ENCODE measurements at regions not wholly inside any gene's neighbourhood (a gene's known extent, or its start where the extent isn't known, plus 50 kb on each side); places are given as distances from the start of the nearest gene placed in this dataset.

- DNase-seq = peak; percentile 76
These were observed 514.6 kb upstream of the FBXO33 start for GRCh38 chr14:39946807-39947206.

- no peak for DNase-seq
These were observed 506.8 kb upstream of the FBXO33 start for GRCh38 chr14:39939023-39939422.

- DNase-seq = no peak
These were observed 480.2 kb upstream of the FBXO33 start for GRCh38 chr14:39912192-39913100.

GRCh38 chr14:39897657-39898056, 465.4 kb upstream of the FBXO33 start:
- no peak for DNase-seq

GRCh38 chr14:39890026-39890425, 457.8 kb upstream of the FBXO33 start:
- DNase-seq = no peak

GRCh38 chr14:39884091-39884490, 451.9 kb upstream of the FBXO33 start:
- DNase-seq = no peak

GRCh38 chr14:39880965-39881364, 448.7 kb upstream of the FBXO33 start:
- DNase-seq = no peak

GRCh38 chr14:39880106-39880695, 448.0 kb upstream of the FBXO33 start:
- no peak for DNase-seq

GRCh38 chr14:39877577-39878190, 445.5 kb upstream of the FBXO33 start:
- no peak for DNase-seq

GRCh38 chr14:39876916-39877315, 444.7 kb upstream of the FBXO33 start:
- no peak for DNase-seq

- no peak for DNase-seq
These were observed 442.8 kb upstream of the FBXO33 start for GRCh38 chr14:39875028-39875427.

GRCh38 chr14:39873791-39874190, 441.6 kb upstream of the FBXO33 start:
- no peak for DNase-seq

GRCh38 chr14:39868949-39869348, 436.7 kb upstream of the FBXO33 start:
- DNase-seq = no peak

GRCh38 chr14:39868251-39868650, 436.0 kb upstream of the FBXO33 start:
- DNase-seq = no peak

- DNase-seq = no peak
These were observed 431.2 kb upstream of the FBXO33 start for GRCh38 chr14:39863441-39863840.

- no peak for DNase-seq
These were observed 429.5 kb upstream of the FBXO33 start for GRCh38 chr14:39861696-39862095.

GRCh38 chr14:39861229-39861600, 429.0 kb upstream of the FBXO33 start:
- DNase-seq = no peak

GRCh38 chr14:39860596-39861228, 428.5 kb upstream of the FBXO33 start:
- no peak for DNase-seq

- DNase-seq = no peak
These were observed 427.1 kb upstream of the FBXO33 start for GRCh38 chr14:39859314-39859713.

GRCh38 chr14:39857376-39858055, 425.3 kb upstream of the FBXO33 start:
- DNase-seq = no peak

GRCh38 chr14:39853441-39853840, 421.2 kb upstream of the FBXO33 start:
- no peak for DNase-seq

- DNase-seq = no peak
These were observed 419.0 kb upstream of the FBXO33 start for GRCh38 chr14:39851202-39851601.

- DNase-seq = no peak
These were observed 415.6 kb upstream of the FBXO33 start for GRCh38 chr14:39847852-39848251.

Data from kidney glomerular epithelial cell (primary cell).